HG03558 (cell line): ENCODE measurements at regions not wholly inside any gene's neighbourhood (a gene's known extent, or its start where the extent isn't known, plus 50 kb on each side); places are given as distances from the start of the nearest gene placed in this dataset.

Experiments
- ATAC-seq: cut with Tn5 transposase; IDR thresholded peaks from one replicate; pipeline ENCODE4 v1.9.1; 2021; ENCODE audit warnings: moderate number of reproducible peaks; ENCODE audit not compliant: unreplicated experiment; ENCODE audit errors: extremely low read depth

DNA sequence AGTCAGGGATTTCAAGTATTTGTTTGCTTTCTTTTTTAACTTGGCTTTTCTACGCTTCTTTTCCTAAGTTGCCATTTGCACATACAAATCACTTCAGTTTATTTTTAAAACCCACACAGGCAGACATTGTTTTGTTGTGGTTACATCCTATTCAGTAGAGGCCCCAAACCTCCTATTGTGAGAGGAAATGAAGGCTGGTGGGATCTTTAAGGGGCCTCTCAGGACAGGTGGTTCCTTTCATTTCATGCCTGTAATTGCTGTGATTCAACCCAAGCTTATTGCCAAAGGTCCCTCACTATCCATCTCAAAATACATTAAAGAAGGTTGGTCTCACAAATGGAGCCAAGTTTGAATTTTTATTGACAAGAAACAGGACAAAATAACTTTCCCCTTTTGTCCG lies 257.1 kb downstream of the ADAMTS20 start:
- ATAC-seq = no peak

GRCh38 chr12:43294147-43294546 lies 257.9 kb downstream of the ADAMTS20 start:
- ATAC-seq = no peak

DNA sequence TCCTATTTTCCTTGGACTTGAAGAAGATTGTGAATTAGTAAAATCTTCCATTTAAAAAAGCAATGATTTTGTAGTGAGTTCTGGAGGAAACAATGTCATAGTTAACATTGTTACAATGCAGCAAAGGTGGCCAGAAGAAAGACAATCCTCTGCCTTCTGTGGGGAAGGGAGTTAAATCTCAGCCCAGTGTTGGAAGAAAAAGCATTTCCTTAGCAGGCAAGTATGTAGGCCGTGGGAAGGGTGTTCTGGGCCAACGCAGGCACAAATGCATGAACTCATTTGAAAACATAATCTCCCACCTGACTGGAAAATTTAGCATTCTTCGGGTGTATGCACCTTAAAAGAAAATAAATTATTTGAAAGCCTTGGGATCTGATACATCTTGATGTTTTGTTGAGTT lies 258.6 kb downstream of the ADAMTS20 start:
- ATAC-seq = no peak

- no peak for ATAC-seq
Measured at GRCh38 chr12:43292699-43293098, 259.3 kb downstream of the ADAMTS20 start.

GRCh38 chr12:43291516-43291915 lies 260.5 kb downstream of the ADAMTS20 start:
- ATAC-seq = no peak

GRCh38 chr12:43290836-43291235 lies 261.2 kb downstream of the ADAMTS20 start:
- ATAC-seq = no peak

DNA sequence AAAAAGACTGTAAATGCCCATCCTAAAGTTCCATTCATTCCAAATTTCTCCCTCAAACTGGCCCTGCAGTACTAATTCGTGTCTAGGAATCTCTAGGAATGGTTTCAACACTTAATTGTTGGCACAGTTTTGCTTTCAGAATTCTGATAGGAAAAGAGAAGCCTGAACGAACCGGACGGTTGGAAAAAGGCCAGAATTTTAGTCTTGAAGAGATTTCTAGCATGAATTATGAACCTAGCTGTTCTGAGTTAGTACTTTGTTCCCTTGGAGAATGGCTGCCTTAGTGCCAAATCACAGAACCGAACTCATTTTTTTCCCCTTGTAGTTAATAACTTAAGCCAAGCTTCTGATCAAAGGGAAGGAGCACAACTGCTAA lies 262.6 kb downstream of the ADAMTS20 start:
- ATAC-seq = no peak

- no peak for ATAC-seq
Measured at GRCh38 chr12:43288671-43289425, 263.2 kb downstream of the ADAMTS20 start.

DNA sequence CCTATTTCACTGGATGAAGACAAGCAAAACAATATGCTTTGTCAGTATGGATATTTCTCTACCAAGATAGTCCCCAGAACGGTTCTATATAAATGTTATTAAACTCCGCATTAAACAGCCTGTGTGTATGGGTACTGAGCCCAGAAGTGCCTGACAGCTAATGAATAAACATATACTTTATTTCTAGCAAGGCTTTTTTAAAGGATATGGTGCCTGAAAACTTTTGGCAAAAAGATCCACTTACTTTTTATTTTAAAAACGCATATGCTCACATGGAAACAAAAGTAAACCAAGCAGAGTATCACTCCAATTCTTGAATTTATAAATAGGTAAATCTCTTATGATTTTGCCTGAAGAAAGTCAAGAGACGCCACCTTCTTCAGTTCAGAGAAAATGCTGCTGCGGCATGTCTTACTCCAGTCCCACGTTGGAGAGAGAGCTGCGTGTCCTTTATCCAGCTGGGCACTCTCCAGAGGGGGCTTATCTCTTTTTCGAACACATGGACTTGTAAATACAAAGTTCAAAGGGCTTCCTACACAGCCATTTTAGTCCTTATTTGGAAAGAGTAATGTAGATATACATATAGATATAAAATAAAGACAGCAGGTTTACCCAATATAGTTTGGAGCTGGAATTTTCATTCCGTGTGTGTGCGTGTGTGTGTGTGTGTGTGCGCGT lies 264.2 kb downstream of the ADAMTS20 start:
- ATAC-seq = no peak

DNA sequence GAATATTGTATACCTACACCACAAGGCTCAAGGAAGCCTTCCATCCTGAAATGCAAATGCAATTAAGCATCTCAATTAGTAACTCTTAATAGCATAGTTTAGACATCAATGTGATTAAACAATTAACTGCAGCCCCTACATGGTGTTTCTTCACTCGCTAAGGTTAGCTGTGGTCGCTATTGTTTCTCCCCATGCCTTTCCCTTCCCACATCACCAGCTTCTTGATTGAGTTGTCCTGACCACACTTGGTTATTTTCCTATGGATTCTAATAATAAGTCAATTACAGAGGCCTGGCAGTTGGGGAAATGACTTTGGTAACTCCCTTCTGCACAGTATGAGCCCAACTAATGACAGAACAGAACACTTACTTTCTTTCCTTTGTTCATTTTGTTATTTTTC lies 265.0 kb downstream of the ADAMTS20 start:
- no peak for ATAC-seq

DNA sequence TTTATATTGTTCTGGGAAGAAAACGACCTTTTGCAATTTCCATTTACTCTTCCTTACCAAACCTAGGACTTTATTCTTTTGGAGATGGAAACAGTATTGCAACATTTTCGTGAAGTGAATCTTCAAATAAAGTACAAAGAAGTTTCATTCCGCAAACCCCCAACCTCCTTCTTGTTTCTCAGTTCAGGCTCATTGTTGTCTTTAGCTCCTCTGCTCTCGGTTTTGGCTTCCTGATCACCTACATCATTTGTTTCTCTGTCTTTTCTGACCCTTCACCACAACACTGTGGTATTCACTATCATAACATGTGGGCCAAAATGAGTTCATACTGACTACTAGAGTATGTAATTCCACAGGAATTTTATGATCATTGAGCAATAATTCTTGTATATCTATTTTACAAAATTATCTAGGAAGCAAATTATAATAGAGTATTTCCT lies 266.8 kb downstream of the ADAMTS20 start:
- no peak for ATAC-seq

GRCh38 chr12:43284486-43285158 lies 267.4 kb downstream of the ADAMTS20 start:
- ATAC-seq = no peak

- no peak for ATAC-seq
Measured at GRCh38 chr12:43283206-43283605, 268.8 kb downstream of the ADAMTS20 start.

DNA sequence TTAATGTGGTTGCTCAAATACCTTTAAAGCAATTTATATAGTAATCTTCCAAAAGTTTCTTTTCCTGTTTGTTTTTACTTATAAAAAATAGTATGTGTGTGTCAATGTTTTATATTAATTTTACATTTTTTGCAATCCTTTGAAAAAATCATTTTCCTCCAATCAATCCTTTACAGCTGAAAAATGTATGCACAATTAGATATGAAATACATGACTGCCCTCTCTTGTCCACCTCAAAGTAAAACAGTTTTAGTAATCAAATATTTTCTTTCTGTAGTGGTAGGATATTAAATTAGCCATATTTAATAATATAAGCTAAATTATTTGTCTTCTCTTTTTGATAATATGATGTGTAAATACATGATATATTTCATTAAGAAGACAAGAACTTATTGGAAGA lies 269.9 kb downstream of the ADAMTS20 start:
- no peak for ATAC-seq

DNA sequence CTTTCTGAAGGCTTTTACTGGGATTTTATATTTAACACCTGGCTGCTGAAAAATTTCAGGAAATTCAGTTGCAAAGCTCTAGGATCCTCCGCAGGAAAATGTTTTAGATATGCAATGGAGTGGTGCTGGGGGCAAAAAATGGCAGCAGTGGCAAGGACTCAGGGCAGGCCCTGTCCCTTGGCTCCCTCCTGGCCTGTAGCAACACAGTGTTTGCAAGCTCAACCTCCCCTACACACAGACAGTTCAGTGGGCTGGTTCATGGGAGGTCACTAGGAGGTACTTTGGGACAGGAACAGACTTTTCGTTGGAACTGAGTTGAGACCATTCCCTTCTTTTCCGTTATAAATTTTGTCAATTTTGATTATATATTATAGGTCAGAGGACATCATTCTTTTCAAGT lies 270.4 kb downstream of the ADAMTS20 start:
- ATAC-seq = no peak

DNA sequence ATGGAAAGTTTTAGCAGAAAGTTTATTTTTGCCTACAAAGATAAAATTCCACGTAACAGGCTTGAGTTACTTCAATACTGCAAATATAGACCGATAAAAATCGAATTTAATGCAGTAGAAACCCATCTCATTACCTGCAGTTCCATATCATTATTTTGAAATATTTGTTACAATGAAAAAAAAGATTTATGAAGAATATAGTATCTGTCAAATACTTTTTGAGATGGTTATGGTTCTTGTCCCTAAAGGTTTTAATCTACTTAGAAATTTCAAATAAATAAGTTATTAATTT lies 273.5 kb downstream of the ADAMTS20 start:
- ATAC-seq = no peak

- peak; percentile 96 for ATAC-seq
Measured at GRCh38 chr12:43277651-43278540, 274.1 kb downstream of the ADAMTS20 start.

DNA sequence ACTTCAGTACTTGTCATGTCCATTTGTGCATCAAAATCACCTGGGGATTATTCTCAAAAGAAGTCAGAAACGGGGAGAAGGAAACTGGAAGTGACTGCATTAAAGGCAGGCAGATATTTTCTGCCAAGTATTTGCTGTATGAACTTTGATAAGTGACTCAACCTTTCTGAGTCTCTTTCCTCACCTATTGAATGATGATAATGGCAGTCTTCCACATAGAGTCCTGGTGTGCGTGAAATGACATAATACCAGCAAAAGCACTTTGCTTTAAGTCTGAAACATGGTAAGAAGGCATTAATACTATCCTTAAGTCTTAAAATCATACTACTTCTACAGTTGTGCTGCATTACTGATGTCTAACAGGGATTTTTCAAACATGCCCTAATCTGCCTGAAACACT lies 278.5 kb downstream of the ADAMTS20 start:
- no peak for ATAC-seq

- ATAC-seq = no peak
Measured at GRCh38 chr12:43271659-43272058, 280.3 kb downstream of the ADAMTS20 start.

DNA sequence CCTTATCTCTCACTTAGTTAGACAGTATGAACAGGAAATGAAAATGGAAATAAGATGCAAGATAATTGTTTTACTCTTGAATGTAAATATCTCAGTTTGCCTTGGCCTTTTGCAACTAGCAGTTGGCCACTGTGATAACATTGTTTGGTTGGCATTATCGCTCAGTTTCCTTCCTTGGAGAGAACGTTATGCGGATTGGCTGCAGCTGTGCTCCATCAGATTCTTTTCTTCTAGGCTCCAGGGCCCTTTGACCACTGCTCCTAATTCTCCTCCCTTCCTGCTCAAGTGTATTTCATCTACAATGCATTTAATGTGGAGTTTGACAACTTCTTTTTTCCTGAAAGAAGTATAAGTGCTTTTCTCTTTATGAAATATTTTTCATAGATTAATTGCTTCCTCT lies 284.2 kb downstream of the ADAMTS20 start:
- no peak for ATAC-seq

DNA sequence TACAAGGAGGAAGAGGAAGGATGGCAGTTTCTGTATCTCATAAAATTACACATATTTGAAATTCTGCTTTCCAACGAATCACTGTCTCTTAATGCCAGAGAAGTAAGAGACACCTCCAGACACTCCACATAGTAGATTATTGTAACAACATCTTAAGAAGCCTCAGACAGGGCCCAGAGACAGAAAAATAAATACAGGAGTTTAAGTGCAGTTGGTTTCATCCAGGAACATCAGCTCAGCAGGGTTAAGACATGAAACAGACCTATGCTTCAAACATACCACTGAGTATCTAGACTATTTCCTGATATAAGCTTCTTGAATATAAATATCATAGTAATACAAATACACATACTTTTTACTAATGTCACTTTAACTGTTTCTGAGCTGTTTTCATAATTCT lies 290.3 kb downstream of the ADAMTS20 start:
- no peak for ATAC-seq
